HG02571 (cell line): ENCODE measurements at regions not wholly inside any gene's neighbourhood (a gene's known extent, or its start where the extent isn't known, plus 50 kb on each side); places are given as distances from the start of the nearest gene placed in this dataset.

ENCODE experiments used
- ATAC-seq: cut with Tn5 transposase; IDR thresholded peaks from one replicate; pipeline ENCODE4 v1.9.1; 2021; ENCODE audit warnings: mild to moderate bottlenecking, moderate library complexity; ENCODE audit not compliant: unreplicated experiment

DNA sequence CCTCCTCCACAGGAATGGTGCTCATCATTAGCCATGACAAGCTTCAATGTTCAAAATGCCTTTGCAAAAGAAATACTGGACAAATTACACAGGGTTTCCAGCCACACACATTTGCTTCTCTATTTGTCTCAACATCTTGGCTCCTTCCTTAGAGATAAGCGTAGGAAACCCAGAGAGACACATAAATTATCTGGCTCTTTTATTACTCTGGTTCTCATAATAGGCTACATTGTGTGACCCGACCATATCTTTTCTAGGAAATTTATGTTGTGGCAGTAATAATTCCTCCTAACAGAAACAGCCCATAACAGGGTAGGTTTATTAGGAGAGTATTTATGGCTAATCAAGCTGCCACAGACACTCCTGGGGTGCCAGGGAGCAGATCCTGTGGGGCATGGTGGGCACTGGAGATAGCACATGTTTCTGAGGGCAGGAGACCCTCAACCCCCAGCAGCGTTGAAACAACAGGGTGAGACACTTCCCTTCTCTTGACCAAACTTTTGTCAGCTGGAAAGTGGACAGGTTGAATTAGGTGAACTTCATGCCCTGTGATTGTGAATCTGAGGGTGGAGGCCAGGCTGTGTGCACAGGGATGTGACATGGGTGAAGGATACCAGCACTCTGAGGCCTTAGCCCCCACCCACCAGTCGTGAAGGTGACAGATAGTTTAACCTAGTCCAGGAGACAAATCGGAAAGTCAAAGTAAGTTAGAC lies 295.9 kb upstream of the ZNF32 start:
- ATAC-seq: no peak

- no peak for ATAC-seq
These were observed 295.2 kb upstream of the ZNF32 start for GRCh38 chr10:43943818-43944360.

DNA sequence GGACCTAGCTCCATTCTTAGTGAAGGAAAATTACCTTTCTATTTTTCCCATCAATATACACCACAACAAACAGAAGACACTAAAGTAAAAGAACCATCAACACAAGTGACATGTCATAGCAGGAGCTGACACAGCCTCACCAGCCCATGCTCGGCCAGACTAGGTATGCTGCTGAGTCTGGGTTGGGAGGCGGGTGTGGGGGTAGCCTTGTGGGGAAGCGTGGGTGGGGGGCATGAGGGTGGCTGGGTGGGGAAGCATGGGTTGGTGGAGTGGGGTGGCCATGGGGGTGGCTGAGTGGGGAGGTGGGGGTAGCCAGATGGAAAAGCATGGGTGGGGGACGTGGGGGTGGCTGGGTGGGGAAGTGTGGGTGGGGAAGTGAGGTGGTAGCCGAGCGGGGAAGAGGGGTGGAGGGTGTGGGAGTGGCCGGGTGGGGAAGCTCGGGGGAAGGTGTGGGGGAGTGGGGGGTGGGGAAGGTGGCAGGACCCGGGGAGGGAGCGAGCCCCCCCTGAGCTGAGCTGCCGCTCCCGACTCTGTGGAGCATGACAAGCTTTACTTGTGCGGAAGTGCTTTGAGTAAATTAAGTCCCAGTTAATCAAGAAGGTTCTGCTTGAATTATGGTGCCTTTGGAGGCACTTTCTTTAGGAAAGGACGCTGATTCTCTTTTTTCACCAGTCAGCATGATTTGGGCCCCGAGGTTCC lies 294.6 kb upstream of the ZNF32 start:
- ATAC-seq: no peak

DNA sequence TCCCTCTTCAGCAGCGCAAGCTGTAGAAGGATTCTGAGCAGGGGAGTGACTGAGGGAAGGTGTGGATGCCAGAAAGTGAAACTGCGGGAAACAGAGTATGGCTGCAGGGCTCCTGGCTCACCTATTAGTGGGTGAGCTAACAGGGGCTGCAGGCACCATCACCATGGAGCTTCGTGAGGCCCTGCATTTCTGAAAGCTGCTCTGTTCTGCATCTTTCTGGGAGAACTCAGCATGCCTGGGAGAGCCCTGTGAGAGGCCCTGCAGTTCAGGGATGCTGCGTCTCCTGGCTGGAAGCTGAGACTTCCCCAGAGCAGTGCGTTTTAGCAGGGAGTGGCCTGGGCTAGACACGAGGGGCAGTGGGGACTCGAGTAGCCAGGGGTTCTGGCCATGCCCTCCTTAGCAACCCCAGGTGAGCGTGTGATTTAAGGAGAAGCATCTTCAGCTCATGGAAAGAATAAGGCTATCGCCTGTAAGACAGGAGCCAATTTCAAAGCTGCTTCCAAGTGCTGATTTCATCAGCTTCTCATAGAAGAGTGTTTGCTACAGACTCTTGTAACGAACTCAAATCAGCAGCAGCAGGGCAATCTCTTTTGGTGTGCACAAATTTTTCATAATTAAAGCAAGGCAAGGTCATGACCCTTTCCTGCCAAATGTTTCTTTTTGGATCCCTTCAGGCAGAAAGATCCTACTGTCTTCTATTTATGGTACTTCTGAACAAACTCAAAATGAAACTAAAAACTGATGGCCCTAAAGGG lies 293.6 kb upstream of the ZNF32 start:
- ATAC-seq: no peak

- ATAC-seq: no peak
These were observed 292.5 kb upstream of the ZNF32 start for GRCh38 chr10:43940898-43941837.

DNA sequence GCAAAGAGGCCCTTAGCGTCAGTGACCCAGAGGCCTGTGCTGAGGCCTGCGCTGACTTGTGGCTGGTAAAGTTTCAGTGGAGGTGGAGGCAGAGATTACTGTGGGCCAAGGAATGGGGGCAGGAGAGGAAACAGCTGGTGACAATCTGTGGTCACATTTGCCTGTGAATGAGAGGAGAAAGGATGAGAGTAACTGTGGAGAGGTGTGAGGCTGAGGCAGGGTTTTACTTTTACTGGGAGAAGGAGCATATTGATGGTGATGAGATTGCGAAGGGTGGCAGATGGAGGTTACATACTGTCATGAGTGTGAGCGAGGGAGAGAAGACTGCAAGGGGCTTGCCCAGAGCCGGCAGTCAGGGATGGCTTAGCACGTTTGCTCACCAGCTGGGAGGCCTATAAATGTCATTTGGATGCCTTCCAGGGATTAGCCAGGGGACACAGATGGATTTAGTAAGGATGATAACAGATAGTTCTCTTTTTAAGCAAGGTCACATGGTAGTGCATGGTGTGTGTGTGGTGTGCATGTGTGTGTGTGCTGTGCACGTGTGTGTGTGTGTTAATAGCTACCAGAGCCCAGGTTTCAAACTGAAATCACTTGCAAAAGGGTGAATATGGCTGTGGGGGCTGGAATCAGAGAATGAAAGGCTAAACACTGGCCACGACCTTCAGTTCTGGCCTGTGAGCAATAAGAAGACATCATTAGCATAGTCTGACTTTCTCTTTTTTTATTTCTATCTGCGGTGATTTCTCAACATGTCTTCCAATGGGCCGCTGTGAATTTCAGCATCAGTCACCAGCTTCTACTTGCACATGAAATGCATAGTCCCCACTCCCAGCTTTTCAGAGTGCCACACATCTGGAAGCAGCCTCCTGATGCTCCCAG lies 291.5 kb upstream of the ZNF32 start:
- peak; percentile 50 for ATAC-seq

GRCh38 chr10:43939389-43939938 lies 290.8 kb upstream of the ZNF32 start:
- ATAC-seq: peak; percentile 6

- ATAC-seq: no peak
These were observed 290.1 kb upstream of the ZNF32 start for GRCh38 chr10:43938810-43939209.

GRCh38 chr10:43931308-43931930 lies 282.7 kb upstream of the ZNF32 start:
- no peak for ATAC-seq

- ATAC-seq: no peak
These were observed 282.1 kb upstream of the ZNF32 start for GRCh38 chr10:43930777-43931176.

GRCh38 chr10:43930243-43930642 lies 281.6 kb upstream of the ZNF32 start:
- ATAC-seq: no peak

DNA sequence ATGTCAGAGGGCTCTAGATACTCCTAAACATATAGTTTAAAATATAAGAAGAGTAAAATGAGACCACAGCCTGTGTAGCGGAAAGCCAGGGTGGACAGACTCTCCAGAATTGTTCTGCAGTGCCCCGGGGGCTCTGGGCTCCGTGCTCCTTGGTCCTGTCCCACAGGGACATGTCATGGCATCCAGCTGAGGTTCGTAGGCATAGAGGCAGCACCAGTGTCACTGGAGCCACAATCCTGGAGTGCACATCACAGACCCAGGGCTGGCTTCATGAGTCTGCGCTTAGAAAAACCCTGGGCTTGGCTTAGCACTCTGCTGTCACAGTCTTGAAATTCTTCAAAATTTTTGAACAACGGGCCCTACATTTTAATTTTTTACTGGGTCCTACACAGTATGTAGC lies 280.4 kb upstream of the ZNF32 start:
- no peak for ATAC-seq

GRCh38 chr10:43928425-43928968 lies 279.8 kb upstream of the ZNF32 start:
- ATAC-seq: no peak

DNA sequence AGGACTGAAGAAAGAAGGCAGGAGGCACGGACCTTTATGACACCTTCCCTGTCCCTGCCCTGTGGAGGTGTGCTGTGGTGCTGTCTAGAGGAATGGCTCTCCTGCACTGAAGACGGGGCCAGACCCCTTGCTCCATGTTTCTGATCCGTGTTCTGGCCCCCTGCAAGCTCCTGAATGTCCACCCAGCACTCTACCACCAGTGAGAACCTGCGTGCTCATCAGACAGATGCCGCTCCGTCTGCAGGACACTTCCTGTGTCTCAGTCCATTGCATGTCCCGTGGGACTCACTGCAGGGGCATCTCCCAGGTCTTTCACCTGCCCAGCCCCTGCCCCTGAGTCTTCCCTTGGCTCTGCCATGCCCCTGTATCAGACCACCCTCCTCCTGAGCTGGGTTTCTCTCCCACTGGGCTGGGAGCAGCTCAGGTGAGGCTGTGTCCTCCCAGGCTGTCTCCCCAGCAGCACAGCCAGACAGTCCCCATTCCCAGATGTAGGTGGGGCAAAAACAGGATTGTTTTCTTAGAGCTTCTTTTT lies 278.3 kb upstream of the ZNF32 start:
- no peak for ATAC-seq

- ATAC-seq: no peak
These were observed 277.7 kb upstream of the ZNF32 start for GRCh38 chr10:43926371-43926770.

GRCh38 chr10:43925793-43926192 lies 277.1 kb upstream of the ZNF32 start:
- ATAC-seq: no peak

DNA sequence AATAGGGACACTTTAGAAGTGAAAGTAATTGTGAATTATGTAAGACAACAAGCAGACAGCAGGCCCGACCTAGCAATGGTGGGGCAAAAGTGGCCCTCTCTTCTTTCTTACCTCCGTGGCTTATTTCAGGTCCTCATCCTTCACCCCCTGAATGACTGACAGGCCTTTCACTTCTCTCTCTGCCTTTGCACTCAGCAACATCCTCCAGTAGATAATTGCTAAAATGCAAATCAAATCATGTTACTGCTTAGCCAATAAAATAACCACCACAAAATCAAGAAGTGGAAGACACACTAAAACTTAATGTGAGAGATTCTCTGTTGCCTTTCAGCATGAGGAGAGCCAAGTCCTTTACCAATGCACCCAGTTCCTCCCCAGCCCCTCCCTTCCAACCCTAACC lies 274.6 kb upstream of the ZNF32 start:
- no peak for ATAC-seq
